IMR-90 (cell line): ENCODE measurements at regions not wholly inside any gene's neighbourhood (a gene's known extent, or its start where the extent isn't known, plus 50 kb on each side); places are given as distances from the start of the nearest gene placed in this dataset.

Experiments used
- ATAC-seq: fragments of 200-7000 bp; cut with Tn5 transposase; 2 replicates; pipeline ENCODE4 v1.9.1; 2020; ENCODE audit warnings: low read depth, mild to moderate bottlenecking, moderate library complexity
- BruUV-seq: library from RNA; stranded (reverse); fragments of 400-500 nt; replicated peaks from 2 replicates; lab custom pipeline; 2021; lab: Mats Ljungman, UMichigan
- CTCF ChIA-PET: fragments of 300-600 bp; formaldehyde crosslinking; extraction: SDS; loops from one replicate; lab custom pipeline; 2021; ENCODE audit warnings: antibody characterized with exemption; lab: Yijun Ruan, JAX
- POLR2A ChIA-PET: fragments of 300-600 bp; sonication (Branson Sonifier 250); formaldehyde crosslinking; loops from one replicate; lab custom pipeline; 2022; ENCODE audit warnings: antibody characterized with exemption; ENCODE audit not compliant: unreplicated experiment; lab: Charles Lee
- DNase-seq: peaks from one replicate; pipeline ENCODE4 v3.0.0; 2013
- H2AFZ ChIP-seq: replicated peaks from 2 replicates; pipeline ENCODE3; 2013; ENCODE audit warnings: low read length, mild to moderate bottlenecking; ENCODE audit not compliant: poor library complexity
- H2AK5ac ChIP-seq: 2 replicates; pipeline ENCODE4 v1.6.1; 2013; ENCODE audit warnings: low read depth, low read length, inconsistent platforms
- H2AK9ac ChIP-seq: replicated peaks from 2 replicates; pipeline ENCODE3; 2013; ENCODE audit warnings: mild to moderate bottlenecking, low read depth, low read length, moderate library complexity; ENCODE audit not compliant: poor library complexity
- H2BK120ac ChIP-seq: 2 replicates; pipeline ENCODE4 v1.6.1; 2013; ENCODE audit warnings: low read depth, low read length, inconsistent platforms
- H2BK15ac ChIP-seq: 3 replicates; pipeline ENCODE4 v1.6.1; 2013; ENCODE audit warnings: low read depth, low read length, inconsistent platforms
- H2BK20ac ChIP-seq: 2 replicates; pipeline ENCODE4 v1.6.1; 2013; ENCODE audit warnings: low read depth, mild to moderate bottlenecking, inconsistent platforms, low read length, moderate library complexity
- H2BK5ac ChIP-seq: 2 replicates; pipeline ENCODE4 v1.6.1; 2013; ENCODE audit warnings: mild to moderate bottlenecking, low read depth, low read length, inconsistent platforms; ENCODE audit not compliant: poor library complexity, severe bottlenecking
- H3K14ac ChIP-seq: replicated peaks from 2 replicates; pipeline ENCODE4 v1.6.1; 2013; ENCODE audit warnings: low read depth, low read length, inconsistent platforms
- H3K18ac ChIP-seq: 2 replicates; pipeline ENCODE4 v1.6.1; 2013; ENCODE audit warnings: low read depth, low read length, control low read depth
- H3K23ac ChIP-seq: 2 replicates; pipeline ENCODE4 v1.6.1; 2013; ENCODE audit warnings: low read depth, low read length, inconsistent platforms
- H3K27ac ChIP-seq: 2 replicates; pipeline ENCODE4 v1.5.1; 2013; ENCODE audit warnings: mild to moderate bottlenecking, control low read depth, low read length; ENCODE audit not compliant: insufficient read depth
- H3K27me3 ChIP-seq: 2 replicates; pipeline ENCODE4 v1.6.1; 2013; ENCODE audit warnings: low read length; ENCODE audit not compliant: control insufficient read depth, insufficient read depth
- H3K36me3 ChIP-seq: 2 replicates; pipeline ENCODE4 v1.6.1; 2013; ENCODE audit warnings: low read length, mixed read lengths; ENCODE audit not compliant: control insufficient read depth, insufficient read depth
- H3K4ac ChIP-seq: 2 replicates; pipeline ENCODE4 v1.6.1; 2013; ENCODE audit warnings: low read depth, low read length, inconsistent platforms
- H3K4me1 ChIP-seq: 2 replicates; pipeline ENCODE4 v1.6.1; 2013; ENCODE audit warnings: low read length, mixed read lengths; ENCODE audit not compliant: control insufficient read depth, insufficient read depth
- H3K4me2 ChIP-seq: 2 replicates; pipeline ENCODE4 v1.6.1; 2013; ENCODE audit warnings: low read depth, mild to moderate bottlenecking, control low read depth, low read length, moderate library complexity
- H3K4me3 ChIP-seq: 2 replicates; pipeline ENCODE4 v1.5.1; 2013; ENCODE audit warnings: low read depth, mild to moderate bottlenecking, control low read depth, low read length, moderate library complexity; ENCODE audit not compliant: insufficient read depth
- H3K56ac ChIP-seq: 2 replicates; pipeline ENCODE4 v1.6.1; 2013; ENCODE audit warnings: low read length, inconsistent platforms; ENCODE audit not compliant: insufficient read depth; ENCODE audit errors: extremely low read depth
- H3K79me1 ChIP-seq, 2 experiments: 2 replicates each; pipeline ENCODE4 v1.6.1; 2013; ENCODE audit warnings: low read length in 2 of 2, inconsistent platforms in 1 of 2, low read depth in 1 of 2
- H3K9ac ChIP-seq: 2 replicates; pipeline ENCODE4 v1.6.1; 2013; ENCODE audit warnings: low read depth, low read length, control low read depth
- H3K9me1 ChIP-seq: 2 replicates; pipeline ENCODE4 v1.6.1; 2013; ENCODE audit warnings: low read length, inconsistent platforms; ENCODE audit not compliant: insufficient read depth
- H3K9me3 ChIP-seq: 2 replicates; pipeline ENCODE4 v1.6.1; 2013; ENCODE audit warnings: low read length; ENCODE audit not compliant: control insufficient read depth, insufficient read depth
- H4K20me1 ChIP-seq: 2 replicates; pipeline ENCODE4 v1.6.1; 2013; ENCODE audit warnings: low read length, inconsistent platforms; ENCODE audit not compliant: insufficient read depth
- H4K5ac ChIP-seq: 2 replicates; pipeline ENCODE4 v1.6.1; 2013; ENCODE audit warnings: mild to moderate bottlenecking, low read depth, low read length, control low read depth
- H4K8ac ChIP-seq, 2 experiments: 2 replicates each; pipeline ENCODE4 v1.6.1; 2013; ENCODE audit warnings: low read depth in 2 of 2, low read length in 2 of 2, control low read depth in 1 of 2, inconsistent platforms in 1 of 2
- H4K91ac ChIP-seq: 2 replicates; pipeline ENCODE4 v1.6.1; 2013; ENCODE audit warnings: low read depth, low read length, inconsistent platforms; ENCODE audit not compliant: insufficient read depth
- BHLHE40 ChIP-seq: fragments of 150-350 bp; IDR thresholded peaks from 2 replicates; pipeline ENCODE4 v1.6.1; 2016; ENCODE audit warnings: mild to moderate bottlenecking, low read depth, low read length
- FOS ChIP-seq: fragments of 150-350 bp; IDR thresholded peaks from 2 replicates; pipeline ENCODE4 v1.6.1; 2016; ENCODE audit warnings: low read depth, low read length
- MAFK ChIP-seq: IDR thresholded peaks from 2 replicates; pipeline ENCODE4 v1.6.1; 2012; ENCODE audit warnings: low read depth, low read length, improper control_type of control experiment
- NFE2L2 ChIP-seq: fragments of 150-350 bp; IDR thresholded peaks from 2 replicates; pipeline ENCODE4 v1.6.1; 2016; ENCODE audit warnings: low read depth, mild to moderate bottlenecking, low read length
- POLR2A ChIP-seq: IDR thresholded peaks from 2 replicates; pipeline ENCODE4 v1.6.1; 2012; ENCODE audit warnings: mild to moderate bottlenecking, low read depth, low read length
- RCOR1 ChIP-seq: IDR thresholded peaks from 2 replicates; pipeline ENCODE4 v1.6.1; 2012; ENCODE audit warnings: mild to moderate bottlenecking, low read length, improper control_type of control experiment; ENCODE audit not compliant: insufficient replicate concordance
- RFX5 ChIP-seq: IDR thresholded peaks from 2 replicates; pipeline ENCODE4 v1.8.0; 2012; ENCODE audit warnings: low read depth, mild to moderate bottlenecking, low read length, moderate library complexity
- SMC3 ChIP-seq: fragments of 150-350 bp; IDR thresholded peaks from 2 replicates; pipeline ENCODE4 v1.6.1; 2016; ENCODE audit warnings: low read depth, mild to moderate bottlenecking, antibody characterized with exemption, low read length, moderate library complexity
- WGBS, 2 experiments: methylation state at CpG; one replicate each; pipeline versions ENCODE4 v1.1.5 to v1.1.7; 2013; ENCODE audit warnings: missing lambda C conversion rate in 2 of 2; ENCODE audit not compliant: insufficient read length in 1 of 2; ENCODE audit errors: extremely low coverage in 2 of 2; 5-methylcytosine and 5-hydroxymethylcytosine counted together
- dilution Hi-C: fragments of 300-500 bp; cut with HindIII; formaldehyde crosslinking; loops from one replicate; pipeline ENCODE4 v1.14.3; 2018; ENCODE audit warnings: low sequenced_read_pairs; ENCODE audit not compliant: unreplicated experiment
- in situ Hi-C: fragments of 300-500 bp; cut with MboI; formaldehyde crosslinking; loops from 3 replicates; pipeline ENCODE4 v1.14.3; 2019; ENCODE audit warnings: low sequenced_read_pairs, inconsistent platforms, mixed read lengths
- intact Hi-C: fragments of 100-400 bp; cut with micrococcal nuclease; formaldehyde crosslinking; loops from 2 replicates; pipeline ENCODE4 v1.10.0; 2022
- TF ChIP-seq, protein P1 (sequence below): fragments of 150-350 bp; IDR thresholded peaks from 2 replicates; pipeline ENCODE4 v1.6.1; 2017; ENCODE audit warnings: mild to moderate bottlenecking, antibody characterized with exemption, low read length, low read depth
- TF ChIP-seq, protein P2 (sequence below): conservative IDR thresholded peaks from 2 replicates; pipeline ENCODE4 v1.5.1; 2012; ENCODE audit warnings: mild to moderate bottlenecking, low read depth, low read length, improper control_type of control experiment

DNA sequence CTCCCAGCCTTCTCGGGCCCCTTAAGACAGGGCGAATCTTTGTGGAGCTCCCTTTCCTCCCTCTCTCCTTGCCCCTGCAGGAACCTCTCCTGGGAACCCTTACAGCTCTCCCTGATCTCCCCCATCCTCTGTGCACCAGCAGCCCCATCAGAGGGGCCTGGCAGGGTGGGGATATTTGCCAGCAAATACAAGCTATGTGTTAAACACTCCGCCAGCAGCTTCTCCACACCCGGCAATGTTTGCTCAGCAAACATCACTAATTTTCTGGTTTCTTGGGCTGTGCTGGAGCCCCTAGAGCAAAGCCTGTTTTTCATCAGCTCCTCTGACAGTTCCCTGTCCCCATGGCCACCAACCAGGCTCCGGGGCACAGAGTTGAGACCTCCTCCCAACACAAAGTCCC lies 147.5 kb upstream of the LHX5 start:
- intact Hi-C loops (no loop called here), dilution Hi-C loops (no loop called here)
- no peak for ATAC-seq

More for the DNA sequence above, 147.5 kb upstream of the LHX5 start:
- no peak for DNase-seq
- H4K20me1 ChIP-seq = no peaks in the 10 kb centered on the region
- H2AFZ ChIP-seq = no peak overlapping the region
- no peak overlapping the region for H2BK15ac ChIP-seq
- H2AK9ac ChIP-seq = no peak overlapping the region
- H2BK20ac ChIP-seq = no peak overlapping the region
- H3K56ac ChIP-seq = no peak overlapping the region
- ChIA-PET POLR2A (no interaction called here), CTCF (no interaction called here)
- no peaks in the 10 kb centered on the region for H3K9me1 ChIP-seq
- no peaks in the 10 kb centered on the region for H3K4me1 ChIP-seq
- H3K27ac ChIP-seq = no peak overlapping the region
- H3K9me3 ChIP-seq = no peaks in the 10 kb centered on the region
- TF ChIP-seq BHLHE40 (no peak), RFX5 (no peak), NFE2L2 (no peak), POLR2A (no peak), MAFK (no peak), RCOR1 (no peak), SMC3 (no peak), FOS (no peak)
- TF ChIP-seq, protein P1, sequence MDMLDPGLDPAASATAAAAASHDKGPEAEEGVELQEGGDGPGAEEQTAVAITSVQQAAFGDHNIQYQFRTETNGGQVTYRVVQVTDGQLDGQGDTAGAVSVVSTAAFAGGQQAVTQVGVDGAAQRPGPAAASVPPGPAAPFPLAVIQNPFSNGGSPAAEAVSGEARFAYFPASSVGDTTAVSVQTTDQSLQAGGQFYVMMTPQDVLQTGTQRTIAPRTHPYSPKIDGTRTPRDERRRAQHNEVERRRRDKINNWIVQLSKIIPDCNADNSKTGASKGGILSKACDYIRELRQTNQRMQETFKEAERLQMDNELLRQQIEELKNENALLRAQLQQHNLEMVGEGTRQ = no peak
- TF ChIP-seq, protein P2, sequence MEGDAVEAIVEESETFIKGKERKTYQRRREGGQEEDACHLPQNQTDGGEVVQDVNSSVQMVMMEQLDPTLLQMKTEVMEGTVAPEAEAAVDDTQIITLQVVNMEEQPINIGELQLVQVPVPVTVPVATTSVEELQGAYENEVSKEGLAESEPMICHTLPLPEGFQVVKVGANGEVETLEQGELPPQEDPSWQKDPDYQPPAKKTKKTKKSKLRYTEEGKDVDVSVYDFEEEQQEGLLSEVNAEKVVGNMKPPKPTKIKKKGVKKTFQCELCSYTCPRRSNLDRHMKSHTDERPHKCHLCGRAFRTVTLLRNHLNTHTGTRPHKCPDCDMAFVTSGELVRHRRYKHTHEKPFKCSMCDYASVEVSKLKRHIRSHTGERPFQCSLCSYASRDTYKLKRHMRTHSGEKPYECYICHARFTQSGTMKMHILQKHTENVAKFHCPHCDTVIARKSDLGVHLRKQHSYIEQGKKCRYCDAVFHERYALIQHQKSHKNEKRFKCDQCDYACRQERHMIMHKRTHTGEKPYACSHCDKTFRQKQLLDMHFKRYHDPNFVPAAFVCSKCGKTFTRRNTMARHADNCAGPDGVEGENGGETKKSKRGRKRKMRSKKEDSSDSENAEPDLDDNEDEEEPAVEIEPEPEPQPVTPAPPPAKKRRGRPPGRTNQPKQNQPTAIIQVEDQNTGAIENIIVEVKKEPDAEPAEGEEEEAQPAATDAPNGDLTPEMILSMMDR = no peak
- no peaks in the 10 kb centered on the region for H3K27me3 ChIP-seq
- H4K8ac ChIP-seq = no peak overlapping the region
- no peak overlapping the region for H3K9ac ChIP-seq
- in situ Hi-C loops = no loop called here
- no TSS peak for BruUV-seq
- H4K5ac ChIP-seq = no peak overlapping the region
- no peak overlapping the region for H3K14ac ChIP-seq
- no peaks in the 10 kb centered on the region for H3K79me1 ChIP-seq
- WGBS, 2 experiments = 60% methylated on average over 1 of the region's 5 CpGs; no CpG with 5 or more reads in 1 of the 2 experiments
- no peak overlapping the region for H2BK120ac ChIP-seq
- H2BK5ac ChIP-seq = no peak overlapping the region
- H3K23ac ChIP-seq = no peak overlapping the region
- H3K36me3 ChIP-seq = no peaks in the 10 kb centered on the region
- no peak overlapping the region for H3K4me2 ChIP-seq
- no peak overlapping the region for H3K4me3 ChIP-seq
- H2AK5ac ChIP-seq = no peak overlapping the region
- H4K91ac ChIP-seq = no peak overlapping the region
- no peak overlapping the region for H3K18ac ChIP-seq
- H3K4ac ChIP-seq = no peak overlapping the region
